PC-3 (cell line): ENCODE measurements at regions not wholly inside any gene's neighbourhood (a gene's known extent, or its start where the extent isn't known, plus 50 kb on each side); places are given as distances from the start of the nearest gene placed in this dataset.

Source experiments
- CTCF ChIP-seq: fragments of 300-600 bp; sonication (generic); conservative IDR thresholded peaks from 2 replicates; pipeline ENCODE4 v1.5.1; 2017; ENCODE audit warnings: antibody characterized with exemption, low read depth, mild to moderate bottlenecking, low read length
- EZH2 ChIP-seq: fragments of 300-600 bp; sonication (generic); IDR thresholded peaks from one replicate; pipeline ENCODE4 v1.6.1; 2017; ENCODE audit warnings: antibody characterized with exemption, mild to moderate bottlenecking, low read length; ENCODE audit not compliant: unreplicated experiment
- EZH2phosphoT487 ChIP-seq: fragments of 300-600 bp; sonication (generic); IDR thresholded peaks from 2 replicates; pipeline ENCODE4 v1.6.1; 2018; ENCODE audit warnings: mild to moderate bottlenecking, antibody characterized with exemption, low read length, borderline replicate concordance

GRCh38 chr1:201728731-201729130, 100.2 kb upstream of the IPO9 start:
- no peak for TF ChIP-seq CTCF
- no peak for TF ChIP-seq EZH2
- TF ChIP-seq EZH2phosphoT487: no peak
